ENCODE measurements at regions not wholly inside any gene's neighbourhood (a gene's known extent, or its start where the extent isn't known, plus 50 kb on each side); places are given as distances from the start of the nearest gene placed in this dataset.
"Not testable (repeated sequence)": the region's sequence is repeated elsewhere in the genome, so short reads cannot be mapped to it uniquely, and the experiment has no call there.

GRCh38 chr1:221998186-221998612 lies 256.3 kb upstream of the DUSP10 start:
- no peaks in the 10 kb centered on the region for H3K36me3 ChIP-seq
- H3K27ac ChIP-seq = no peak overlapping the region
- DNase-seq = no peak
- no peaks in the 10 kb centered on the region for H3K27me3 ChIP-seq
- H3K9me3 ChIP-seq = no peaks in the 10 kb centered on the region
- no peak overlapping the region for H3K4me3 ChIP-seq
- intact Hi-C loops (cut with DNase I) = no loop called here
- no peak overlapping the region for H3K9ac ChIP-seq (ENCODE audit: low read depth in 2 of 2, low read length in 2 of 2)
- no peaks in the 10 kb centered on the region for H3K4me1 ChIP-seq
- no peak for TF ChIP-seq CTCF (IDR thresholded peaks at IDR 0.05)

- H3K9me3 ChIP-seq; intact Hi-C loops (cut with DNase I): not testable (repeated sequence)
Measured at GRCh38 chr1:221997012-221997411, 255.1 kb upstream of the DUSP10 start.

GRCh38 chr1:221994939-221995338 lies 253.1 kb upstream of the DUSP10 start:
- no peaks in the 10 kb centered on the region for H3K9me3 ChIP-seq
- intact Hi-C loops (cut with DNase I) = no loop called here
- no peak for DNase-seq
- H3K27ac ChIP-seq = no peak overlapping the region
- H3K9ac ChIP-seq (ENCODE audit: low read depth in 2 of 2, low read length in 2 of 2) = no peak overlapping the region
- TF ChIP-seq CTCF (IDR thresholded peaks at IDR 0.05) = no peak
- no peak overlapping the region for H3K4me3 ChIP-seq
- H3K36me3 ChIP-seq = no peaks in the 10 kb centered on the region
- no peaks in the 10 kb centered on the region for H3K4me1 ChIP-seq
- no peaks in the 10 kb centered on the region for H3K27me3 ChIP-seq

More at GRCh38 chr1:221997012-221997411, 255.1 kb upstream of the DUSP10 start:
- H3K9ac ChIP-seq (ENCODE audit: low read depth in 2 of 2, low read length in 2 of 2); H3K27ac ChIP-seq; DNase-seq; H3K27me3 ChIP-seq; H3K36me3 ChIP-seq; H3K4me3 ChIP-seq; H3K4me1 ChIP-seq: not testable (repeated sequence)

GRCh38 chr1:221994274-221994698 lies 252.4 kb upstream of the DUSP10 start:
- Histone ChIP-seq H3K9ac (ENCODE audit: low read depth in 2 of 2, low read length in 2 of 2) (no peak overlapping the region), H3K9me3 (no peaks in the 10 kb centered on the region), H3K4me3 (no peak overlapping the region), H3K27me3 (no peaks in the 10 kb centered on the region), H3K27ac (no peak overlapping the region), H3K4me1 (no peaks in the 10 kb centered on the region), H3K36me3 (no peaks in the 10 kb centered on the region)
- intact Hi-C loops (cut with DNase I) = no loop called here
- DNase-seq = no peak
- no peak for TF ChIP-seq CTCF (IDR thresholded peaks at IDR 0.05)

- Histone ChIP-seq H3K27me3 (no peaks in the 10 kb centered on the region), H3K9ac (ENCODE audit: low read depth in 2 of 2, low read length in 2 of 2) (no peak overlapping the region), H3K4me1 (no peaks in the 10 kb centered on the region), H3K9me3 (no peaks in the 10 kb centered on the region), H3K27ac (no peak overlapping the region), H3K36me3 (no peaks in the 10 kb centered on the region), H3K4me3 (no peak overlapping the region)
- TF ChIP-seq CTCF (IDR thresholded peaks at IDR 0.05) = no peak
- no peak for DNase-seq
- intact Hi-C loops (cut with DNase I) = no loop called here
Measured at GRCh38 chr1:221993444-221993948, 251.6 kb upstream of the DUSP10 start.

GRCh38 chr1:221992427-221992826 lies 250.5 kb upstream of the DUSP10 start:
- no peak for TF ChIP-seq CTCF (IDR thresholded peaks at IDR 0.05)
- no peaks in the 10 kb centered on the region for H3K4me1 ChIP-seq
- no peak overlapping the region for H3K4me3 ChIP-seq
- no peaks in the 10 kb centered on the region for H3K36me3 ChIP-seq
- no peaks in the 10 kb centered on the region for H3K9me3 ChIP-seq
- H3K27ac ChIP-seq = no peak overlapping the region
- no peak for DNase-seq
- H3K27me3 ChIP-seq = no peaks in the 10 kb centered on the region
- H3K9ac ChIP-seq (ENCODE audit: low read depth in 2 of 2, low read length in 2 of 2) = no peak overlapping the region
- intact Hi-C loops (cut with DNase I) = no loop called here
